ENCODE measurements at regions not wholly inside any gene's neighbourhood (a gene's known extent, or its start where the extent isn't known, plus 50 kb on each side); places are given as distances from the start of the nearest gene placed in this dataset.

DNA sequence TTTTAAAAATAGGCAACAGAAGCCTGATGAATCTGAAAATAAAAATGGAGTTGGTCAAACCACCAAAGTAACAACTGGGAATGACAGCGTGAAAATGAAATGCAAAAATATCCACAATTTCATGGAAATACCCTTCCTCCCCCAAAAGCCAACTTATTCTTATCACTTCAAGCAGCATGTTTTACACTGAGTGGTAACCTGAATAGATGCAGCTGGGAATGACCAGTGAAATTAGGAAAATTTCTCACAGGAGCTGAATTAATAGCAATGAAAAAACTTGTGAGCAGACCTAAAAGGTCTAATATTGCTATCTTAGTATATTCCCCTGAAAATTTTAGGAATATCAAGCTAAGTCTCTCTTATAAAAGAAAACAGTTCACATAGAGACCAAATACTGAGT lies 239.0 kb downstream of the PCDH18 start (continued):
- TF ChIP-seq TOX (CRISPR knock-in tag; IDR thresholded peaks at IDR 0.05; ENCODE audit: borderline replicate concordance): no peak

- peak; percentile 77 for ATAC-seq
- TF ChIP-seq ISL1 (CRISPR knock-in tag; IDR thresholded peaks at IDR 0.05) (no peak), GLIS3 (CRISPR knock-in tag; IDR thresholded peaks at IDR 0.05) (no peak), TCF4 (CRISPR knock-in tag; IDR thresholded peaks at IDR 0.05; ENCODE audit: borderline replicate concordance) (no peak), PATZ1 (CRISPR knock-in tag; IDR thresholded peaks at IDR 0.05; ENCODE audit: borderline replicate concordance) (no peak), TOX (CRISPR knock-in tag; IDR thresholded peaks at IDR 0.05; ENCODE audit: borderline replicate concordance) (no peak), TSHZ2 (CRISPR knock-in tag; IDR thresholded peaks at IDR 0.05) (no peak)
- TF ChIP-seq, protein P1, sequence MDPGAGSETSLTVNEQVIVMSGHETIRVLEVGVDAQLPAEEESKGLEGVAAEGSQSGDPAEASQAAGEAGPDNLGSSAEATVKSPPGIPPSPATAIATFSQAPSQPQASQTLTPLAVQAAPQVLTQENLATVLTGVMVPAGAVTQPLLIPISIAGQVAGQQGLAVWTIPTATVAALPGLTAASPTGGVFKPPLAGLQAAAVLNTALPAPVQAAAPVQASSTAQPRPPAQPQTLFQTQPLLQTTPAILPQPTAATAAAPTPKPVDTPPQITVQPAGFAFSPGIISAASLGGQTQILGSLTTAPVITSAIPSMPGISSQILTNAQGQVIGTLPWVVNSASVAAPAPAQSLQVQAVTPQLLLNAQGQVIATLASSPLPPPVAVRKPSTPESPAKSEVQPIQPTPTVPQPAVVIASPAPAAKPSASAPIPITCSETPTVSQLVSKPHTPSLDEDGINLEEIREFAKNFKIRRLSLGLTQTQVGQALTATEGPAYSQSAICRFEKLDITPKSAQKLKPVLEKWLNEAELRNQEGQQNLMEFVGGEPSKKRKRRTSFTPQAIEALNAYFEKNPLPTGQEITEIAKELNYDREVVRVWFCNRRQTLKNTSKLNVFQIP (CRISPR knock-in tag; IDR thresholded peaks at IDR 0.05; ENCODE audit: borderline replicate concordance, low read depth): no peak
These were observed 248.6 kb downstream of the PCDH18 start for GRCh38 chr4:137283737-137284136.

- ATAC-seq: no peak
These were observed 253.9 kb downstream of the PCDH18 start for GRCh38 chr4:137278431-137278830.

More at GRCh38 chr4:137278431-137278830, 253.9 kb downstream of the PCDH18 start:
- no peak for TF ChIP-seq CSDC2 (CRISPR knock-in tag; IDR thresholded peaks at IDR 0.05)
- TF ChIP-seq, protein P1 (CRISPR knock-in tag; IDR thresholded peaks at IDR 0.05; ENCODE audit: borderline replicate concordance, low read depth): no peak
- no peak for TF ChIP-seq ZNF70 (CRISPR knock-in tag; IDR thresholded peaks at IDR 0.05)
- no peak for TF ChIP-seq TOX (CRISPR knock-in tag; IDR thresholded peaks at IDR 0.05; ENCODE audit: borderline replicate concordance)
- TF ChIP-seq PPARA (CRISPR knock-in tag; IDR thresholded peaks at IDR 0.05; ENCODE audit: borderline replicate concordance): no peak
- TF ChIP-seq TCF4 (CRISPR knock-in tag; IDR thresholded peaks at IDR 0.05; ENCODE audit: borderline replicate concordance): no peak
- TF ChIP-seq CREB5 (CRISPR knock-in tag; IDR thresholded peaks at IDR 0.05; ENCODE audit: low read depth): no peak
- no peak for TF ChIP-seq ZFP3 (CRISPR knock-in tag; IDR thresholded peaks at IDR 0.05)
- no peak for TF ChIP-seq ZFP30 (CRISPR knock-in tag; IDR thresholded peaks at IDR 0.05)
- TF ChIP-seq ZNF565 (CRISPR knock-in tag; conservative IDR thresholded peaks at IDR 0.05; ENCODE audit: low read depth): no peak
- no peak for TF ChIP-seq ESRRG (CRISPR knock-in tag; IDR thresholded peaks at IDR 0.05)
- no peak for TF ChIP-seq ZC3H10 (CRISPR knock-in tag; IDR thresholded peaks at IDR 0.05)
- TF ChIP-seq BACH2 (CRISPR knock-in tag; IDR thresholded peaks at IDR 0.05; ENCODE audit: borderline replicate concordance): no peak
- TF ChIP-seq GLIS3 (CRISPR knock-in tag; IDR thresholded peaks at IDR 0.05): no peak
- TF ChIP-seq TSHZ2 (CRISPR knock-in tag; IDR thresholded peaks at IDR 0.05): no peak
- no peak for TF ChIP-seq PATZ1 (CRISPR knock-in tag; IDR thresholded peaks at IDR 0.05; ENCODE audit: borderline replicate concordance)
- TF ChIP-seq SNAI2 (CRISPR knock-in tag; IDR thresholded peaks at IDR 0.05): no peak

All from SK-N-SH treated with all-trans-retinoic acid at 6 μM for 48 hours (cell line).